Panc1 (cell line): ENCODE measurements at regions not wholly inside any gene's neighbourhood (a gene's known extent, or its start where the extent isn't known, plus 50 kb on each side); places are given as distances from the start of the nearest gene placed in this dataset.

Experiments
- ATAC-seq: fragments of 200-7000 bp; cut with Tn5 transposase; 2 replicates; pipeline ENCODE4 v1.9.1; 2020; ENCODE audit warnings: mild to moderate bottlenecking, moderate library complexity
- BruUV-seq: library from RNA; stranded (reverse); fragments of 400-500 nt; replicated peaks from 2 replicates; lab custom pipeline; 2021; lab: Mats Ljungman, UMichigan
- CTCF ChIA-PET: fragments of 300-600 bp; sonication (Branson Sonifier 250); formaldehyde crosslinking; loops from one replicate; lab custom pipeline; 2022; ENCODE audit warnings: antibody characterized with exemption; lab: Charles Lee
- POLR2A ChIA-PET: fragments of 300-600 bp; sonication (Branson Sonifier 250); formaldehyde crosslinking; loops from one replicate; lab custom pipeline; 2022; ENCODE audit warnings: antibody characterized with exemption; lab: Charles Lee
- DNase-seq: peaks from one replicate; pipeline ENCODE4 v3.0.0-alpha.2; 2010; ENCODE audit warnings: low read depth, low spot score
- H3K27ac ChIP-seq: 2 replicates; pipeline ENCODE4 v1.5.1; 2011; ENCODE audit warnings: mild to moderate bottlenecking, low read length, inconsistent platforms
- H3K27me3 ChIP-seq: fragments of 200-500 bp; sonication (Bioruptor generic); 2 replicates; pipeline ENCODE4 v1.6.0; 2014; ENCODE audit warnings: low read length, inconsistent platforms; ENCODE audit not compliant: control insufficient read depth, insufficient read depth
- H3K36me3 ChIP-seq: fragments of 200-500 bp; sonication (Bioruptor generic); 2 replicates; pipeline ENCODE4 v1.5.1; 2014; ENCODE audit warnings: inconsistent platforms, mild to moderate bottlenecking, low read length, moderate library complexity; ENCODE audit not compliant: control insufficient read depth, insufficient read depth
- H3K4me1 ChIP-seq: 2 replicates; pipeline ENCODE4 v1.5.1; 2011; ENCODE audit warnings: inconsistent platforms, mild to moderate bottlenecking, low read length, moderate library complexity; ENCODE audit not compliant: control insufficient read depth, insufficient read depth
- H3K4me3 ChIP-seq, 2 experiments: 2 replicates each; pipeline ENCODE4 v1.5.1; 2011 to 2012; ENCODE audit warnings: low read depth in 2 of 2, low read length in 2 of 2, mild to moderate bottlenecking in 2 of 2, inconsistent platforms in 1 of 2, moderate library complexity in 1 of 2
- H3K9me3 ChIP-seq: fragments of 200-500 bp; sonication (Bioruptor generic); 2 replicates; pipeline ENCODE4 v1.5.1; 2014; ENCODE audit warnings: low read depth, mild to moderate bottlenecking, inconsistent platforms, low read length, moderate library complexity; ENCODE audit not compliant: control insufficient read depth, insufficient read depth
- POLR2AphosphoS5 ChIP-seq: IDR thresholded peaks from 2 replicates; pipeline ENCODE4 v1.6.1; 2012; ENCODE audit warnings: mild to moderate bottlenecking, low read depth, low read length, moderate library complexity
- SIN3A ChIP-seq: IDR thresholded peaks from 2 replicates; pipeline ENCODE4 v1.6.1; 2012; ENCODE audit warnings: low read depth, mild to moderate bottlenecking, low read length, moderate library complexity, borderline replicate concordance; ENCODE audit not compliant: insufficient read depth
- TCF7L2 ChIP-seq: IDR thresholded peaks from 2 replicates; pipeline ENCODE4 v1.6.1; 2011; ENCODE audit warnings: mild to moderate bottlenecking, low read depth, low read length, inconsistent platforms
- in situ Hi-C: cut with HindIII; loops from 2 replicates; pipeline ENCODE4 v1.10.0; 2016; ENCODE audit warnings: low sequenced_read_pairs, low pct_unique_long_range_greater_than_20kb
- intact Hi-C: fragments of 100-400 bp; cut with micrococcal nuclease; formaldehyde crosslinking; loops from one replicate; pipeline ENCODE4 v1.10.0; 2022; ENCODE audit not compliant: unreplicated experiment
- TF ChIP-seq, protein P1 (sequence below), 2 experiments: IDR thresholded peaks; 2 replicates each; pipeline ENCODE4 v1.6.1; 2011 to 2012; ENCODE audit warnings: low read depth in 2 of 2, control low read depth in 1 of 2, low read length in 1 of 2, mild to moderate bottlenecking in 1 of 2, moderate library complexity in 1 of 2; ENCODE audit not compliant: insufficient read depth in 1 of 2
- TF ChIP-seq, protein P2 (sequence below): fragments of 450-650 bp; IDR thresholded peaks from 2 replicates; pipeline ENCODE4 v1.5.1; 2017; ENCODE audit warnings: mild to moderate bottlenecking

DNA sequence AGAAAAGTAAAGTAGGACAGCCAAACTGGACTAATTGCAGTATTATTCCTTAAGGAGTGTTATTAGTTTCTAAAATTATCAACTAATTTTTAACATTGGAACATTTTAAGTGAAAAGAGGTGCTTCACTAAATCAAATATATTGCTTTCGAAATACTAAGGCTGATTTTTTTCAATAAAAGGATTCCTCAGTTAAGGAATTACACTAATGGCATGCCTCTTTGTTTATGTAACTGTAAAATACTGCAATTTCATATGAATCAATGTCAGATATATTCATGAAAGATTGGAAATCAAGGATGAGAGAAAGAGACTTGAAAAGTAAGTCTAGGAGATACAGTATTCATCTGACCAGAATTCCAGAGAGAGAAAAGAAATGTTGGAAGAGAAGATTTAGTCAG lies 129.8 kb downstream of the TANC2 start:
- H3K9me3 ChIP-seq, result no peaks in the 10 kb centered on the region
- no TSS peak for BruUV-seq
- ChIA-PET POLR2A (no interaction called here), CTCF (no interaction called here)
- in situ Hi-C loops (no loop called here), intact Hi-C loops (no loop called here)
- no peak overlapping the region for H3K27ac ChIP-seq
- H3K4me3 ChIP-seq, result no peak overlapping the region
- DNase-seq (no peak), ATAC-seq (no peak)
- H3K27me3 ChIP-seq, result no peaks in the 10 kb centered on the region
- no peak for TF ChIP-seq TCF7L2
- TF ChIP-seq, protein P1, sequence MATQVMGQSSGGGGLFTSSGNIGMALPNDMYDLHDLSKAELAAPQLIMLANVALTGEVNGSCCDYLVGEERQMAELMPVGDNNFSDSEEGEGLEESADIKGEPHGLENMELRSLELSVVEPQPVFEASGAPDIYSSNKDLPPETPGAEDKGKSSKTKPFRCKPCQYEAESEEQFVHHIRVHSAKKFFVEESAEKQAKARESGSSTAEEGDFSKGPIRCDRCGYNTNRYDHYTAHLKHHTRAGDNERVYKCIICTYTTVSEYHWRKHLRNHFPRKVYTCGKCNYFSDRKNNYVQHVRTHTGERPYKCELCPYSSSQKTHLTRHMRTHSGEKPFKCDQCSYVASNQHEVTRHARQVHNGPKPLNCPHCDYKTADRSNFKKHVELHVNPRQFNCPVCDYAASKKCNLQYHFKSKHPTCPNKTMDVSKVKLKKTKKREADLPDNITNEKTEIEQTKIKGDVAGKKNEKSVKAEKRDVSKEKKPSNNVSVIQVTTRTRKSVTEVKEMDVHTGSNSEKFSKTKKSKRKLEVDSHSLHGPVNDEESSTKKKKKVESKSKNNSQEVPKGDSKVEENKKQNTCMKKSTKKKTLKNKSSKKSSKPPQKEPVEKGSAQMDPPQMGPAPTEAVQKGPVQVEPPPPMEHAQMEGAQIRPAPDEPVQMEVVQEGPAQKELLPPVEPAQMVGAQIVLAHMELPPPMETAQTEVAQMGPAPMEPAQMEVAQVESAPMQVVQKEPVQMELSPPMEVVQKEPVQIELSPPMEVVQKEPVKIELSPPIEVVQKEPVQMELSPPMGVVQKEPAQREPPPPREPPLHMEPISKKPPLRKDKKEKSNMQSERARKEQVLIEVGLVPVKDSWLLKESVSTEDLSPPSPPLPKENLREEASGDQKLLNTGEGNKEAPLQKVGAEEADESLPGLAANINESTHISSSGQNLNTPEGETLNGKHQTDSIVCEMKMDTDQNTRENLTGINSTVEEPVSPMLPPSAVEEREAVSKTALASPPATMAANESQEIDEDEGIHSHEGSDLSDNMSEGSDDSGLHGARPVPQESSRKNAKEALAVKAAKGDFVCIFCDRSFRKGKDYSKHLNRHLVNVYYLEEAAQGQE (IDR thresholded peaks at IDR 0.05; ENCODE audit: insufficient read depth in 1 of 2, low read depth in 2 of 2, low read length in 1 of 2), result no peak
- TF ChIP-seq SIN3A, result no peak
- TF ChIP-seq POLR2AphosphoS5, result no peak
- TF ChIP-seq, protein P2, sequence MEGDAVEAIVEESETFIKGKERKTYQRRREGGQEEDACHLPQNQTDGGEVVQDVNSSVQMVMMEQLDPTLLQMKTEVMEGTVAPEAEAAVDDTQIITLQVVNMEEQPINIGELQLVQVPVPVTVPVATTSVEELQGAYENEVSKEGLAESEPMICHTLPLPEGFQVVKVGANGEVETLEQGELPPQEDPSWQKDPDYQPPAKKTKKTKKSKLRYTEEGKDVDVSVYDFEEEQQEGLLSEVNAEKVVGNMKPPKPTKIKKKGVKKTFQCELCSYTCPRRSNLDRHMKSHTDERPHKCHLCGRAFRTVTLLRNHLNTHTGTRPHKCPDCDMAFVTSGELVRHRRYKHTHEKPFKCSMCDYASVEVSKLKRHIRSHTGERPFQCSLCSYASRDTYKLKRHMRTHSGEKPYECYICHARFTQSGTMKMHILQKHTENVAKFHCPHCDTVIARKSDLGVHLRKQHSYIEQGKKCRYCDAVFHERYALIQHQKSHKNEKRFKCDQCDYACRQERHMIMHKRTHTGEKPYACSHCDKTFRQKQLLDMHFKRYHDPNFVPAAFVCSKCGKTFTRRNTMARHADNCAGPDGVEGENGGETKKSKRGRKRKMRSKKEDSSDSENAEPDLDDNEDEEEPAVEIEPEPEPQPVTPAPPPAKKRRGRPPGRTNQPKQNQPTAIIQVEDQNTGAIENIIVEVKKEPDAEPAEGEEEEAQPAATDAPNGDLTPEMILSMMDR, result no peak
- H3K4me1 ChIP-seq, result no peaks in the 10 kb centered on the region
- no peaks in the 10 kb centered on the region for H3K36me3 ChIP-seq

DNA sequence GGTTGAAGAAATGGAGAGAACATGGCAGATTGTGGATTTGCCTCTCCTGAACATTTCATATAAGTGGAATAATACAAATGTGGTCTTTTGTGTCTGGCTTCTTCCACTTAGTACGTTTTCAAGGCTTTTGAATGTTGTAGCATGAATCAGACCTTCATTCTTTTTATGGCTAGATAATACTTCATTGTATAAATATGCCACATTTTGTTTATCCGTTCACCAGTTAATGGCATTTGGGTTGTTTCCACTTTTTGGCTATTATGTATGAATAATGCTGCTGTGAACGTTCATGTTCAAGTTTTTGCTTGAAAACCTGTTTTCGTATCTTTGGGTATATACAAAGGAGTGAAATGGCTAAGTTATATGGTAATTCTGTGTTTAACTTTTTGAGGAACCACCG lies 130.4 kb downstream of the TANC2 start:
- DNase-seq (no peak), ATAC-seq (no peak)
- in situ Hi-C loops, result no loop called here
- intact Hi-C loops, result no loop called here
- H3K27me3 ChIP-seq, result no peaks in the 10 kb centered on the region
- H3K27ac ChIP-seq, result no peak overlapping the region
- no peaks in the 10 kb centered on the region for H3K36me3 ChIP-seq
- H3K4me1 ChIP-seq, result no peaks in the 10 kb centered on the region
- no TSS peak for BruUV-seq
- CTCF ChIA-PET, result no interaction called here
- TF ChIP-seq SIN3A, result no peak
- TF ChIP-seq, protein P1 (IDR thresholded peaks at IDR 0.05; ENCODE audit: insufficient read depth in 1 of 2, low read depth in 2 of 2, low read length in 1 of 2), result no peak
- no peak for TF ChIP-seq TCF7L2
- TF ChIP-seq, protein P2, result no peak
- H3K4me3 ChIP-seq, result no peak overlapping the region
- no peaks in the 10 kb centered on the region for H3K9me3 ChIP-seq
- POLR2A ChIA-PET, result interaction anchor here (0.7 kb wide), 1 partner anchor 242 kb away, joined by 3 read pairs; no protein-coding TSS in a partner anchor
